ENCODE measurements at regions not wholly inside any gene's neighbourhood (a gene's known extent, or its start where the extent isn't known, plus 50 kb on each side); places are given as distances from the start of the nearest gene placed in this dataset.

- no peaks in the 10 kb centered on the region for H3K9me2 ChIP-seq (replicated peaks; ENCODE audit: insufficient read depth, low read length)
- H3K4me2 ChIP-seq (ENCODE audit: low read depth, low read length, poor library complexity, severe bottlenecking), result no peak overlapping the region
- H3K9me3 ChIP-seq (ENCODE audit: insufficient read depth, low read length), result no peaks in the 10 kb centered on the region
- no peaks in the 10 kb centered on the region for H3K27me3 ChIP-seq (ENCODE audit: low read length)
- no peak overlapping the region for H3K27ac ChIP-seq (ENCODE audit: low read depth, low read length)
- H3F3A ChIP-seq (ENCODE audit: insufficient read depth), result no peaks in the 10 kb centered on the region
- H3K36me3 ChIP-seq (ENCODE audit: low read length), result no peaks in the 10 kb centered on the region
- no peak overlapping the region for H2AFZ ChIP-seq (ENCODE audit: low read depth, low read length, severe bottlenecking)
- H3K9ac ChIP-seq (ENCODE audit: low read length), result no peak overlapping the region
- H3K4me3 ChIP-seq (ENCODE audit: insufficient read depth, low read length, poor library complexity, severe bottlenecking), result no peak overlapping the region
- no peaks in the 10 kb centered on the region for H4K20me1 ChIP-seq (ENCODE audit: low read depth, low read length)
- no peaks in the 10 kb centered on the region for H3K79me2 ChIP-seq (ENCODE audit: insufficient read depth, low read length)
- TF ChIP-seq, protein P1, sequence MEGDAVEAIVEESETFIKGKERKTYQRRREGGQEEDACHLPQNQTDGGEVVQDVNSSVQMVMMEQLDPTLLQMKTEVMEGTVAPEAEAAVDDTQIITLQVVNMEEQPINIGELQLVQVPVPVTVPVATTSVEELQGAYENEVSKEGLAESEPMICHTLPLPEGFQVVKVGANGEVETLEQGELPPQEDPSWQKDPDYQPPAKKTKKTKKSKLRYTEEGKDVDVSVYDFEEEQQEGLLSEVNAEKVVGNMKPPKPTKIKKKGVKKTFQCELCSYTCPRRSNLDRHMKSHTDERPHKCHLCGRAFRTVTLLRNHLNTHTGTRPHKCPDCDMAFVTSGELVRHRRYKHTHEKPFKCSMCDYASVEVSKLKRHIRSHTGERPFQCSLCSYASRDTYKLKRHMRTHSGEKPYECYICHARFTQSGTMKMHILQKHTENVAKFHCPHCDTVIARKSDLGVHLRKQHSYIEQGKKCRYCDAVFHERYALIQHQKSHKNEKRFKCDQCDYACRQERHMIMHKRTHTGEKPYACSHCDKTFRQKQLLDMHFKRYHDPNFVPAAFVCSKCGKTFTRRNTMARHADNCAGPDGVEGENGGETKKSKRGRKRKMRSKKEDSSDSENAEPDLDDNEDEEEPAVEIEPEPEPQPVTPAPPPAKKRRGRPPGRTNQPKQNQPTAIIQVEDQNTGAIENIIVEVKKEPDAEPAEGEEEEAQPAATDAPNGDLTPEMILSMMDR (IDR thresholded peaks at IDR 0.05; ENCODE audit: insufficient read depth, low read length, poor library complexity, severe bottlenecking), result no peak
- TF ChIP-seq EZH2phosphoT487 (conservative IDR thresholded peaks at IDR 0.05; ENCODE audit: low read length), result no peak
These were observed 986.7 kb downstream of the BCL11A start for GRCh38 chr2:59566739-59567138.

GRCh38 chr2:59561281-59561680 lies 992.2 kb downstream of the BCL11A start:
- no peaks in the 10 kb centered on the region for H3K9me2 ChIP-seq (replicated peaks; ENCODE audit: insufficient read depth, low read length)
- H2AFZ ChIP-seq (ENCODE audit: low read depth, low read length, severe bottlenecking), result no peak overlapping the region
- H3K9ac ChIP-seq (ENCODE audit: low read length), result no peak overlapping the region
- H3K9me3 ChIP-seq (ENCODE audit: insufficient read depth, low read length), result no peaks in the 10 kb centered on the region
- no peaks in the 10 kb centered on the region for H4K20me1 ChIP-seq (ENCODE audit: low read depth, low read length)
- H3K27ac ChIP-seq (ENCODE audit: low read depth, low read length), result no peak overlapping the region
- H3F3A ChIP-seq (ENCODE audit: insufficient read depth), result no peaks in the 10 kb centered on the region
- H3K79me2 ChIP-seq (ENCODE audit: insufficient read depth, low read length), result no peaks in the 10 kb centered on the region
- H3K4me3 ChIP-seq (ENCODE audit: insufficient read depth, low read length, poor library complexity, severe bottlenecking), result no peak overlapping the region
- TF ChIP-seq EZH2phosphoT487 (conservative IDR thresholded peaks at IDR 0.05; ENCODE audit: low read length), result no peak
- TF ChIP-seq, protein P1 (IDR thresholded peaks at IDR 0.05; ENCODE audit: insufficient read depth, low read length, poor library complexity, severe bottlenecking), result no peak
- no peaks in the 10 kb centered on the region for H3K36me3 ChIP-seq (ENCODE audit: low read length)
- H3K4me2 ChIP-seq (ENCODE audit: low read depth, low read length, poor library complexity, severe bottlenecking), result no peak overlapping the region
- H3K27me3 ChIP-seq (ENCODE audit: low read length), result no peaks in the 10 kb centered on the region

DNA sequence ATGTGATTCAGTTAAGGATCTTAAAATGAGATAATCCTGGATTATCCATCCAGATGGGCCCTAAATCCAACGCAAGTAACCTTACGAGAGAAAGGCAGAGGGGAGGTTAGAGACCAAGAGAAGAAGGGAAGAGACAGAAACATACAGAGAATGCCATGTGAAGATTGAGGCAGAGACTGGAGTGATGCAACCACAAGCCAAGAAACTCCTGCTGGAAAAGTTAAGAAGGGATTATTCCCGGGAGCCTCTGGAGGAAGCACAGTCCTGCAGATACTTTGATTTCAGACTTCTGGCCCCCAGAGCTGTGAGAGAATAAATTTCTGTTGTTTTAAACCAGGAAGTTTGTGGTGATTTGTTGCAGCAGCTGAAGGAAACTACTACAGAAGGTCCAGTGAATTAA lies 992.7 kb downstream of the BCL11A start:
- H3K36me3 ChIP-seq (ENCODE audit: low read length), result no peaks in the 10 kb centered on the region
- H3K9ac ChIP-seq (ENCODE audit: low read length), result no peak overlapping the region
- H3K9me3 ChIP-seq (ENCODE audit: insufficient read depth, low read length), result no peaks in the 10 kb centered on the region
- H3K4me3 ChIP-seq (ENCODE audit: insufficient read depth, low read length, poor library complexity, severe bottlenecking), result no peak overlapping the region
- H3K9me2 ChIP-seq (replicated peaks; ENCODE audit: insufficient read depth, low read length), result no peaks in the 10 kb centered on the region
- no peaks in the 10 kb centered on the region for H3K27me3 ChIP-seq (ENCODE audit: low read length)
- H3K27ac ChIP-seq (ENCODE audit: low read depth, low read length), result no peak overlapping the region
- no peak overlapping the region for H3K4me2 ChIP-seq (ENCODE audit: low read depth, low read length, poor library complexity, severe bottlenecking)
- TF ChIP-seq EZH2phosphoT487 (conservative IDR thresholded peaks at IDR 0.05; ENCODE audit: low read length), result no peak
- TF ChIP-seq, protein P1 (IDR thresholded peaks at IDR 0.05; ENCODE audit: insufficient read depth, low read length, poor library complexity, severe bottlenecking), result no peak
- no peaks in the 10 kb centered on the region for H3F3A ChIP-seq (ENCODE audit: insufficient read depth)
- no peaks in the 10 kb centered on the region for H4K20me1 ChIP-seq (ENCODE audit: low read depth, low read length)
- H3K79me2 ChIP-seq (ENCODE audit: insufficient read depth, low read length), result no peaks in the 10 kb centered on the region
- H2AFZ ChIP-seq (ENCODE audit: low read depth, low read length, severe bottlenecking), result no peak overlapping the region
